ENCODE measurements at regions not wholly inside any gene's neighbourhood (a gene's known extent, or its start where the extent isn't known, plus 50 kb on each side); places are given as distances from the start of the nearest gene placed in this dataset.

- DNase-seq (ENCODE audit: extremely low read depth, low read depth), result no peak
- TF ChIP-seq CTCF (IDR thresholded peaks at IDR 0.05; ENCODE audit: low read depth, low read length, missing control alignments), result no peak
- no peak overlapping the region for H3K4me3 ChIP-seq (replicated peaks; ENCODE audit: low read depth, low read length)
Observed at GRCh38 chr2:22942441-22942840, 442.5 kb upstream of the KLHL29 start.

GRCh38 chr2:22944143-22944542, 440.8 kb upstream of the KLHL29 start:
- no peak for DNase-seq (ENCODE audit: extremely low read depth, low read depth)
- no peak overlapping the region for H3K4me3 ChIP-seq (replicated peaks; ENCODE audit: low read depth, low read length)
- TF ChIP-seq CTCF (IDR thresholded peaks at IDR 0.05; ENCODE audit: low read depth, low read length, missing control alignments), result no peak

GRCh38 chr2:22946553-22946952, 438.4 kb upstream of the KLHL29 start:
- no peak for DNase-seq (ENCODE audit: extremely low read depth, low read depth)
- TF ChIP-seq CTCF (IDR thresholded peaks at IDR 0.05; ENCODE audit: low read depth, low read length, missing control alignments), result no peak
- no peak overlapping the region for H3K4me3 ChIP-seq (replicated peaks; ENCODE audit: low read depth, low read length)

GRCh38 chr2:22947741-22948140, 437.2 kb upstream of the KLHL29 start:
- no peak overlapping the region for H3K4me3 ChIP-seq (replicated peaks; ENCODE audit: low read depth, low read length)
- no peak for DNase-seq (ENCODE audit: extremely low read depth, low read depth)
- TF ChIP-seq CTCF (IDR thresholded peaks at IDR 0.05; ENCODE audit: low read depth, low read length, missing control alignments), result no peak

- no peak for DNase-seq (ENCODE audit: extremely low read depth, low read depth)
- no peak for TF ChIP-seq CTCF (IDR thresholded peaks at IDR 0.05; ENCODE audit: low read depth, low read length, missing control alignments)
- no peak overlapping the region for H3K4me3 ChIP-seq (replicated peaks; ENCODE audit: low read depth, low read length)
Observed at GRCh38 chr2:22950431-22950830, 434.5 kb upstream of the KLHL29 start.

GRCh38 chr2:22952656-22953225, 432.2 kb upstream of the KLHL29 start:
- TF ChIP-seq CTCF (IDR thresholded peaks at IDR 0.05; ENCODE audit: low read depth, low read length, missing control alignments), result no peak
- H3K4me3 ChIP-seq (replicated peaks; ENCODE audit: low read depth, low read length), result no peak overlapping the region

GRCh38 chr2:22957446-22957845, 427.5 kb upstream of the KLHL29 start:
- no peak for DNase-seq (ENCODE audit: extremely low read depth, low read depth)
- TF ChIP-seq CTCF (IDR thresholded peaks at IDR 0.05; ENCODE audit: low read depth, low read length, missing control alignments), result no peak
- no peak overlapping the region for H3K4me3 ChIP-seq (replicated peaks; ENCODE audit: low read depth, low read length)

More at GRCh38 chr2:22952656-22953225, 432.2 kb upstream of the KLHL29 start:
- DNase-seq (ENCODE audit: extremely low read depth, low read depth), result no peak

Data from HFF-Myc (cell line).